ENCODE measurements at regions not wholly inside any gene's neighbourhood (a gene's known extent, or its start where the extent isn't known, plus 50 kb on each side); places are given as distances from the start of the nearest gene placed in this dataset.

GRCh38 chr3:5296362-5296761 is 108.9 kb downstream of the EDEM1 start:
- ChIA-PET POLR2A (interaction anchor here (0.7 to 2.0 kb wide), 2 partner anchors 20 to 99 kb away, joined by 3 to 7 read pairs; no protein-coding TSS in a partner anchor), CTCF (ENCODE audit: unreplicated experiment) (no interaction called here)
- no peak overlapping the region for H3K4me2 ChIP-seq (ENCODE audit: low read length)
- no peaks in the 10 kb centered on the region for H3K9me3 ChIP-seq (ENCODE audit: low read length)
- H3K4me3 ChIP-seq (ENCODE audit: low read depth, low read length, poor library complexity, severe bottlenecking): no peak overlapping the region
- H2AFZ ChIP-seq (ENCODE audit: low read length): no peak overlapping the region
- DNase-seq (ENCODE audit: low spot score): no peak
- no peaks in the 10 kb centered on the region for H3K9me2 ChIP-seq (ENCODE audit: insufficient read depth, low read length)
- H4K20me1 ChIP-seq (ENCODE audit: insufficient read depth, low read length): no peaks in the 10 kb centered on the region
- peaks cover 17% of the 10 kb centered on the region for H3K4me1 ChIP-seq (ENCODE audit: insufficient read depth, low read length, poor library complexity, severe bottlenecking)
- no peaks in the 10 kb centered on the region for H3K36me3 ChIP-seq (ENCODE audit: insufficient read depth, low read length)
- no peak overlapping the region for H3K27ac ChIP-seq (ENCODE audit: low read depth, low read length, poor library complexity, severe bottlenecking)
- no TSS peak for BruUV-seq (replicated peaks)
- intact Hi-C loops (cut with micrococcal nuclease; ENCODE audit: unreplicated experiment): no loop called here
- TF ChIP-seq, protein P1, sequence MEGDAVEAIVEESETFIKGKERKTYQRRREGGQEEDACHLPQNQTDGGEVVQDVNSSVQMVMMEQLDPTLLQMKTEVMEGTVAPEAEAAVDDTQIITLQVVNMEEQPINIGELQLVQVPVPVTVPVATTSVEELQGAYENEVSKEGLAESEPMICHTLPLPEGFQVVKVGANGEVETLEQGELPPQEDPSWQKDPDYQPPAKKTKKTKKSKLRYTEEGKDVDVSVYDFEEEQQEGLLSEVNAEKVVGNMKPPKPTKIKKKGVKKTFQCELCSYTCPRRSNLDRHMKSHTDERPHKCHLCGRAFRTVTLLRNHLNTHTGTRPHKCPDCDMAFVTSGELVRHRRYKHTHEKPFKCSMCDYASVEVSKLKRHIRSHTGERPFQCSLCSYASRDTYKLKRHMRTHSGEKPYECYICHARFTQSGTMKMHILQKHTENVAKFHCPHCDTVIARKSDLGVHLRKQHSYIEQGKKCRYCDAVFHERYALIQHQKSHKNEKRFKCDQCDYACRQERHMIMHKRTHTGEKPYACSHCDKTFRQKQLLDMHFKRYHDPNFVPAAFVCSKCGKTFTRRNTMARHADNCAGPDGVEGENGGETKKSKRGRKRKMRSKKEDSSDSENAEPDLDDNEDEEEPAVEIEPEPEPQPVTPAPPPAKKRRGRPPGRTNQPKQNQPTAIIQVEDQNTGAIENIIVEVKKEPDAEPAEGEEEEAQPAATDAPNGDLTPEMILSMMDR (conservative IDR thresholded peaks at IDR 0.05; ENCODE audit: low read length): no peak
- TF ChIP-seq EZH2phosphoT487 (IDR thresholded peaks at IDR 0.05; ENCODE audit: borderline replicate concordance, low read depth, low read length): no peak
- no peaks in the 10 kb centered on the region for H3K79me2 ChIP-seq (ENCODE audit: insufficient read depth, low read depth, low read length)

DNA sequence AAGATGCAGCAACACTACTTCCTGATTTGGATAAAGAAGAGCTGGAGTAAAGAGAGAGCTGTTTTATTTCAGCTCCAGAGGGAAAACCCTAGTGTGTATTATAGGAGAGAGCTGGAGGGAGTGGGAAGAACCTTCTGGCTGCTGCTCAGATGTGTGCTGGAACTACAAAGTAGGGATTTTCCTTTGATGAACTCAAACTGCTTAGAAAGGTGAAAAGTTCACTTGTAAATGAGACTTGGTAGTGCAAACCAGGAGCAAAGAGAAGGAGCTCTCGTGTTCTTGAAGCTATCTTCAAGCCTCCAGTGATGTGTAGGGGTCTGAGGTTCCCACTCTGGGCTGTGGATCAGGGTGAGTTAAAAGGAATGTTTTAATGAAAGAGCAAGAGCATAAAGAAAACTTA is 110.4 kb downstream of the EDEM1 start:
- Histone ChIP-seq H3K9me3 (ENCODE audit: low read length) (no peaks in the 10 kb centered on the region), H3K4me1 (ENCODE audit: insufficient read depth, low read length, poor library complexity, severe bottlenecking) (peaks cover 17% of the 10 kb centered on the region), H3K36me3 (ENCODE audit: insufficient read depth, low read length) (no peaks in the 10 kb centered on the region), H3K4me2 (ENCODE audit: low read length) (peak overlapping the region; percentile 51; the same call in 1 of the 2 replicates), H3K9me2 (ENCODE audit: insufficient read depth, low read length) (no peaks in the 10 kb centered on the region), H3K4me3 (ENCODE audit: low read depth, low read length, poor library complexity, severe bottlenecking) (no peak overlapping the region), H4K20me1 (ENCODE audit: insufficient read depth, low read length) (no peaks in the 10 kb centered on the region), H2AFZ (ENCODE audit: low read length) (peak overlapping the region; percentile 70), H3K27ac (ENCODE audit: low read depth, low read length, poor library complexity, severe bottlenecking) (no peak overlapping the region), H3K79me2 (ENCODE audit: insufficient read depth, low read depth, low read length) (no peaks in the 10 kb centered on the region)
- no peak for TF ChIP-seq EZH2phosphoT487 (IDR thresholded peaks at IDR 0.05; ENCODE audit: borderline replicate concordance, low read depth, low read length)
- TF ChIP-seq, protein P1 (conservative IDR thresholded peaks at IDR 0.05; ENCODE audit: low read length): no peak
- intact Hi-C loops (cut with micrococcal nuclease; ENCODE audit: unreplicated experiment): no loop called here
- POLR2A ChIA-PET: interaction anchor here (1.0 to 2.0 kb wide), 6 partner anchors 8 to 256 kb away, joined by 3 to 9 read pairs (median 3); no protein-coding TSS in a partner anchor
- CTCF ChIA-PET (ENCODE audit: unreplicated experiment): interaction anchor here (0.5 kb wide), 1 partner anchor 267 kb away, joined by 5 read pairs; no protein-coding TSS in a partner anchor
- no peak for DNase-seq (ENCODE audit: low spot score)
- BruUV-seq (replicated peaks): no TSS peak

- H3K36me3 ChIP-seq (ENCODE audit: insufficient read depth, low read length): no peaks in the 10 kb centered on the region
- DNase-seq (ENCODE audit: low spot score): peak; percentile 68
- TF ChIP-seq EZH2phosphoT487 (IDR thresholded peaks at IDR 0.05; ENCODE audit: borderline replicate concordance, low read depth, low read length): no peak
- TF ChIP-seq, protein P1 (conservative IDR thresholded peaks at IDR 0.05; ENCODE audit: low read length): no peak
- no peak overlapping the region for H3K27ac ChIP-seq (ENCODE audit: low read depth, low read length, poor library complexity, severe bottlenecking)
- no peak overlapping the region for H3K4me3 ChIP-seq (ENCODE audit: low read depth, low read length, poor library complexity, severe bottlenecking)
- intact Hi-C loops (cut with micrococcal nuclease; ENCODE audit: unreplicated experiment): no loop called here
- peaks cover 17% of the 10 kb centered on the region for H3K4me1 ChIP-seq (ENCODE audit: insufficient read depth, low read length, poor library complexity, severe bottlenecking)
- peak overlapping the region; percentile 13; the same call in 1 of the 2 replicates for H2AFZ ChIP-seq (ENCODE audit: low read length)
- no peaks in the 10 kb centered on the region for H3K9me3 ChIP-seq (ENCODE audit: low read length)
- H3K9me2 ChIP-seq (ENCODE audit: insufficient read depth, low read length): no peaks in the 10 kb centered on the region
- H3K4me2 ChIP-seq (ENCODE audit: low read length): peak overlapping the region; percentile 51
- no peaks in the 10 kb centered on the region for H3K79me2 ChIP-seq (ENCODE audit: insufficient read depth, low read depth, low read length)
- BruUV-seq (replicated peaks): no TSS peak
- POLR2A ChIA-PET: interaction anchor here (0.7 to 1.5 kb wide), 6 partner anchors 9 to 1487 kb away, joined by 3 to 9 read pairs (median 3); no protein-coding TSS in a partner anchor
- no peaks in the 10 kb centered on the region for H4K20me1 ChIP-seq (ENCODE audit: insufficient read depth, low read length)
- CTCF ChIA-PET (ENCODE audit: unreplicated experiment): interaction anchor here (0.5 kb wide), 1 partner anchor 266 kb away, joined by 5 read pairs; no protein-coding TSS in a partner anchor
Measured at GRCh38 chr3:5298453-5298852, 110.9 kb downstream of the EDEM1 start.

Data from OCI-LY7 (cell line).